Fibroblast of upper back skin (primary cell): ENCODE measurements at regions not wholly inside any gene's neighbourhood (a gene's known extent, or its start where the extent isn't known, plus 50 kb on each side); places are given as distances from the start of the nearest gene placed in this dataset.
"Not testable (repeated sequence)": the region's sequence is repeated elsewhere in the genome, so short reads cannot be mapped to it uniquely, and the experiment has no call there.

Experiments used
- DNase-seq: peaks from one replicate; pipeline ENCODE4 v3.0.0-alpha.2; 2013

DNA sequence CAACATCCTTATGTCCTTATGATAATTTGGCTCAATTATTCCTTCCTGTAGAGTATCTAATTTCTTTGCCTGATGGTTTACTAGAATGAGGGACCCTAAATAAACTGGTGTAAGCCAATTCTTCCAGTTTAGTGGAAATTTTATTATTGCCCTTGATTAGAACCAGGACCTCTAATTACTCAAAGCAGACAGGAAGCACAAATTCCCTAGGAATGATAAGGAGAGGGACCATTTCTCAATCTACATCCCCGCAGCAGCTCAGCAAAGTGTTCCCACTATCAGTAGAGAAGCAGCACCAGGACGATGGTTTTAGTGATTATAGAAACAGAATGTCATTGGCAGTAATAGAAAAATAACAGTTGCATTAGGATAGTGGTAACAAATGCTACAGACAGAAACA, 97.1 kb downstream of the PLPPR4 start:
- no peak for DNase-seq

DNA sequence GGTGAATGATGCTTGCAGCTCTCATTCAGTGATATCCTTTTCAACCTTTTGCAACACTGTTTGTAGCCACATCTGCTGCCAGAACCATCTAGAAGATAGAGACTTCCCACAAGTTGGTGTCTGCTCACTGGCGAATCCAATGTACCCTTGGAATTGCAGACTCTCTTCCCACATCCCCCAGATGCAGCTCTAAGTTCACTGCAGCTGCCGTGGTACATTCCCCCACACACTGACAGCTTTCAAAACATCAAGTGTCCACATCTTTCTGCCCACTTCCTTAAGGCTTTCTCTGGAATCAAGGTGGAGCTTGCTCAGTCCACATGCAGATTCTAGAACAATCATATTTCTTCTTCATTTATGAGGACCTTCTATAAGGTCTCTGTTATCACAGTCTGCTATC, 99.2 kb downstream of the PLPPR4 start:
- DNase-seq = no peak

- no peak for DNase-seq
Observed at GRCh38 chr1:99365141-99365540, 100.8 kb downstream of the PLPPR4 start.

GRCh38 chr1:99365545-99365944, 101.3 kb downstream of the PLPPR4 start:
- no peak for DNase-seq

DNA sequence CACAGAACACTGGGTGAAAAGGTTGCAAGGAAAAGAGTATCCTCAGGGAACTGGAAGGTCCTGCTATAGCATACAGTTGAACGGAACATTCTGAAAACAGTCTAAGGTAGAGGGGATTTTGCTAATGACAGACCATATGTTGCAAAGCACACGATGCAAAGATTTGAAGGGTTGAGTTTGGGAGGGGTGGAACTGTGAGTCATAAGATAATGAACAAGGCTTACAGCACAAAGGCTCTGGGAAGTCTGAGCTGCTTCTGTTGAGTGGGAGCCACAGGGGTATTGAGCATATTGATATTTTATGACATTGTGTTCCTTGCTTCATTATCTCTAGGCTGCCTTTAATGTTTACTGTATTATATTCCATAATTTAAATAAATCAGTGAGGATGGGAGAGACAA, 104.9 kb downstream of the PLPPR4 start:
- no peak for DNase-seq

- DNase-seq = no peak
Observed at GRCh38 chr1:99370476-99370875, 106.2 kb downstream of the PLPPR4 start.

GRCh38 chr1:99371413-99371812, 107.1 kb downstream of the PLPPR4 start:
- DNase-seq = no peak

GRCh38 chr1:99374109-99374508, 109.8 kb downstream of the PLPPR4 start:
- no peak for DNase-seq

GRCh38 chr1:99374693-99375092, 110.4 kb downstream of the PLPPR4 start:
- not testable (repeated sequence) for DNase-seq

GRCh38 chr1:99384021-99384420, 119.7 kb downstream of the PLPPR4 start:
- no peak for DNase-seq

DNA sequence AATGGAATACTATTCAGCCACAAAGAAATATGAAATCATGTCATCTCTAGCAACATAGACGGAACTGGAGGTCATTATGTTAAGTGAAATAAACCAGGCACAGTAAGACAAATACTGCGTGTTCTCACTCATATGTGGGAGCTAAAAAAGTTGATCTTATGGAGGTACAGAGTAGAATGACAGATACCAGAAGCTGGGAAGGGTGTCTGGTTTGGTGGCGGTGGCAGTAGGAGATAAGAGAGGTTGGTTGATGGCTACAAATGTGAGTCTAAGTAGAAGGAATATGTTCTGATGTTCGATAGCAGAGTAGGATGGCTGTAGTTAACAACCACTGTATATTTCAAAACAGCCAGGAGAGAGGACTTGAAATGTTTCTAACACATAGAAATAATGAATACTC, 121.6 kb downstream of the PLPPR4 start:
- DNase-seq = no peak

DNA sequence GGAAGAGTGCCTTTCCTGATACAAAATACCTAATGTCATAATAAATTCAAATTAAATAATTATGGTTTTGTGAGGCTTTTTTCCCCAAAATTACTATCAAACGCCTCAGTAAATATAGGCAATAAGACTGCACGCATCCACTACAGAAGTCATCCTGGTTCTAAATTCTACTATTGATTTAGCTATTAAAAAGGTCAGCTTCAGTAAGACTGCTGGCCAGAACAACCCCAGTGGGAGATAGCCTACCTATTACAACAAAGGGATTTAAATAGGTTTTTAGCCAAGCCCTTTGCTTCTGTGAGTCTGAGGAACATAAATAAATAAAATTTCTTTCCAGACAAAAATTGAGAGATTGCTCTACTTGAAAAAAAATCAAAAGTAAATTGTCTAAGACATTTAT, 132.1 kb downstream of the PLPPR4 start:
- DNase-seq = no peak

DNA sequence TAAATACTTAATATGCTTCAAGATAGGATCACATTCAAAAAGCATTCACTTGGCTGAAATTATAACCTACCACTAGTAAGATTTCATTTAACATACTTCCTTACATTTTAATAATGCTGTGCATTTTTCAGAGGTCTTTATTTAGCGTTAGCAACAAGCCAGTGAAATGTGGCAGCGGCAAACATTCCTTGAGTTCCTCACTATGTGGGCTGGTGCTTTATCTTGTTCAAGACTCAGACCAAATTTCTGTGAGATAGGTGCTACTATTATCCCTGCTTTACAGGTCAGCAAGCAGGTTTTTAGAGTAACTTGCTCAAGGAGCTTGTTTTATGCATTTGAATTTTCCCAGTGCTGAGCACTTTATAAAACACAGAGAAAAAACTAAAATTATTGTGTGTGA, 132.7 kb downstream of the PLPPR4 start:
- DNase-seq = peak; percentile 1

GRCh38 chr1:99397863-99398262, 133.6 kb downstream of the PLPPR4 start:
- DNase-seq = no peak

- DNase-seq = not testable (repeated sequence)
Observed at GRCh38 chr1:99401556-99401955, 137.3 kb downstream of the PLPPR4 start.

- not testable (repeated sequence) for DNase-seq
Observed at GRCh38 chr1:99404399-99404798, 140.1 kb downstream of the PLPPR4 start.

- not testable (repeated sequence) for DNase-seq
Observed at GRCh38 chr1:99405325-99405724, 141.0 kb downstream of the PLPPR4 start.

DNA sequence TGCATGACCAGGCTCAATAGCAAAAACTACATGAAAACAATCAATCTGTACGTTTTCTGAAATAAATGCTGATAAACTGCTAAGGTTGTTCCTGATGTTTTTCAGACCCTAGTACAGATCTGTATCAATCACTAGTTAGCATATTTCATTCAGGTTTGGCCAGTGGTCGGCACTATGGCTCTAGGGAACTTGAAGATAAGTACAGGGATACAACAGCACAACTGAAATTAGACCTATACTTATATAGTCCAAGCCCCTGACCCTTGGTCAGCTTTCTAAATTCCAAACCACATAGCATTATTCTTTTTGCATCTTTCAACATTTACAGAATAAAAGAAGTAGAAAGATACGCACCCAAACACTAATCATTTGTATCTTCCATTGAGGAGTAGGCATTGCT, 142.7 kb downstream of the PLPPR4 start:
- DNase-seq = peak; percentile 0

- DNase-seq = no peak
Observed at GRCh38 chr1:99424087-99424486, 159.8 kb downstream of the PLPPR4 start.

GRCh38 chr1:99429754-99430153, 165.5 kb downstream of the PLPPR4 start:
- no peak for DNase-seq

GRCh38 chr1:99438656-99439230, 174.5 kb downstream of the PLPPR4 start:
- no peak for DNase-seq

- no peak for DNase-seq
Observed at GRCh38 chr1:99439433-99440075, 175.3 kb downstream of the PLPPR4 start.

DNA sequence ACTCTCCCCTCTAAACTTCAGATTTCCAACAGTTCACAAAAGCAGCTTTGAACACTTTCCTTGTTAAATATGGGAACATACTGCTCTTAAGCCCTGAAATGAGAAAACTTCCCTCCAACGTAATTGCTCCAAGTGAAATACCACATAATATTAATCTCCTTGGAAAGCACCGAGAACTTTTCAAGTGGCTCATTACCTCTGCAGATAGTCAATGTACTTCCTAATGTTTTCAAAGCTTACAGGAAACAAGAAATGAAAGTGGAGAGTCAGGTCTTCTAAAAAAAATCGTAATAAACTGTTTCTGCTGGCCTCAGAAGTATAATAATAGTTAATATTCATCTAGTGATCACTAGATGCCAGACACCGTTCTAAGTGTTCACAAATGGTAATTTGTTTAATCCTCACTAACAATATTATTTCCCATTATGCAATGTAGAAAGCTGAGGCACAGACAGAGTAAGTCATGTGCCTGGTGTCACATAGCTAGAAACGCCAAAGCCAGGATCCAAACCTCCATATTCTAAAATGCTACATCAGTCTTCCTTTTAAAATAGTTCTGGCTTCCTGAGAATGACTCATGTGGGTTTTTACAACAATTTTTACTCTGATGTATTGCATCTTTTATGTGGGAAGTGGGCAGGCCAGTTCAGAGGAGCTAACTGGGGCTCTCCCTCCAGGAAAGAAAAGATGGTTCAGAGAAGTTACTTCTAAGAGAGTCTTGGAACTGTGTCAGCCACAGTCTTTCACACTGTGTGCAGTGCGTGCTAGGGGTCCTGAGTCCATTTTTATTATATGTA, 177.2 kb downstream of the PLPPR4 start:
- DNase-seq = peak; percentile 74
